Vagina (tissue), 2 donors: ENCODE measurements at regions not wholly inside any gene's neighbourhood (a gene's known extent, or its start where the extent isn't known, plus 50 kb on each side); places are given as distances from the start of the nearest gene placed in this dataset.
A peak's percentile ranks its signal among the peaks of the same experiment; 100 is the strongest.

Experiments used
- DNase-seq, 2 donors: peaks; one replicate each; pipeline ENCODE4 v3.0.0-alpha.2; 2017; ENCODE audit errors: extremely low spot score in 2 of 2
- H3K27ac ChIP-seq: fragments of 200-600 bp; sonication (generic); one replicate; pipeline ENCODE4 v1.5.1; 2019
- H3K27me3 ChIP-seq: fragments of 200-600 bp; sonication (generic); one replicate; pipeline ENCODE4 v1.5.1; 2019
- H3K36me3 ChIP-seq, 2 donors: fragments of 200-600 bp; sonication (generic); one replicate each; pipeline ENCODE4 v1.5.1; 2017 to 2019
- H3K4me1 ChIP-seq: fragments of 200-600 bp; sonication (generic); one replicate; pipeline ENCODE4 v1.5.1; 2019
- H3K4me3 ChIP-seq, 2 donors: fragments of 200-600 bp; sonication (generic); 1 replicate in 1 of 2; 2 replicates in 1 of 2; pipeline ENCODE4 v1.5.1; 2016 to 2019
- H3K9me3 ChIP-seq: fragments of 200-600 bp; sonication (generic); one replicate; pipeline ENCODE4 v1.5.1; 2019
- CTCF ChIP-seq, 3 experiments: fragments of 450-650 bp in 2 of 3; fragments of 200-600 bp in 1 of 3; sonication (generic) in 1 of 3; IDR thresholded peaks; one replicate each; pipeline ENCODE4 v1.5.1; 2017 to 2019; ENCODE audit warnings: antibody characterized with exemption in 3 of 3, mild to moderate bottlenecking in 2 of 3, moderate library complexity in 2 of 3
- POLR2A ChIP-seq, 2 donors: fragments of 450-650 bp; IDR thresholded peaks; one replicate each; pipeline ENCODE4 v1.6.1; 2017; ENCODE audit warnings: antibody characterized with exemption in 2 of 2, mild to moderate bottlenecking in 2 of 2, moderate library complexity in 2 of 2
- POLR2AphosphoS5 ChIP-seq, 2 donors: sonication (generic); formaldehyde crosslinking; IDR thresholded peaks; one replicate each; pipeline ENCODE4 v1.9.0; 2017; ENCODE audit warnings: antibody characterized with exemption in 2 of 2, mild to moderate bottlenecking in 2 of 2, low read depth in 1 of 2; ENCODE audit not compliant: insufficient read depth in 1 of 2
- intact Hi-C: fragments of 100-400 bp; cut with DNase I; formaldehyde crosslinking; loops from one replicate; pipeline ENCODE4 v1.15.1; 2023

- Histone ChIP-seq H3K4me3 (no peak overlapping the region), H3K27me3 (no peaks in the 10 kb centered on the region), H3K4me1 (peaks cover 7% of the 10 kb centered on the region), H3K9me3 (no peaks in the 10 kb centered on the region), H3K36me3 (no peaks in the 10 kb centered on the region), H3K27ac (no peak overlapping the region)
- TF ChIP-seq CTCF (IDR thresholded peaks at IDR 0.05) (no peak), POLR2AphosphoS5 (IDR thresholded peaks at IDR 0.05; ENCODE audit: insufficient read depth in 1 of 2, low read depth in 1 of 2) (no peak), POLR2A (IDR thresholded peaks at IDR 0.05) (no peak)
- intact Hi-C loops, result no loop called here
- DNase-seq, result no peak
Observed at GRCh38 chr12:62158013-62158412, 102.2 kb upstream of the USP15 start.

GRCh38 chr12:62158461-62159360, 101.5 kb upstream of the USP15 start:
- peaks cover 7% of the 10 kb centered on the region for H3K4me1 ChIP-seq
- H3K27ac ChIP-seq, result peak overlapping the region; percentile 2
- intact Hi-C loops, result no loop called here
- no peaks in the 10 kb centered on the region for H3K36me3 ChIP-seq
- TF ChIP-seq POLR2AphosphoS5 (IDR thresholded peaks at IDR 0.05; ENCODE audit: insufficient read depth in 1 of 2, low read depth in 1 of 2), result no peak
- TF ChIP-seq POLR2A (IDR thresholded peaks at IDR 0.05), result no peak
- no peak for TF ChIP-seq CTCF (IDR thresholded peaks at IDR 0.05)
- no peaks in the 10 kb centered on the region for H3K9me3 ChIP-seq
- no peaks in the 10 kb centered on the region for H3K27me3 ChIP-seq
- no peak overlapping the region for H3K4me3 ChIP-seq
- no peak for DNase-seq

- Histone ChIP-seq H3K27ac (no peak overlapping the region), H3K4me1 (peaks cover 7% of the 10 kb centered on the region), H3K36me3 (no peaks in the 10 kb centered on the region), H3K27me3 (no peaks in the 10 kb centered on the region), H3K4me3 (no peak overlapping the region), H3K9me3 (no peaks in the 10 kb centered on the region)
- intact Hi-C loops, result no loop called here
- TF ChIP-seq POLR2A (IDR thresholded peaks at IDR 0.05), result no peak
- TF ChIP-seq POLR2AphosphoS5 (IDR thresholded peaks at IDR 0.05; ENCODE audit: insufficient read depth in 1 of 2, low read depth in 1 of 2), result no peak
- TF ChIP-seq CTCF (IDR thresholded peaks at IDR 0.05), result no peak
- no peak for DNase-seq
Observed at GRCh38 chr12:62162214-62162613, 98.0 kb upstream of the USP15 start.

- intact Hi-C loops, result no loop called here
- no peaks in the 10 kb centered on the region for H3K36me3 ChIP-seq
- no peaks in the 10 kb centered on the region for H3K9me3 ChIP-seq
- H3K4me1 ChIP-seq, result peaks cover 7% of the 10 kb centered on the region
- DNase-seq, result no peak
- H3K4me3 ChIP-seq, result no peak overlapping the region
- no peak overlapping the region for H3K27ac ChIP-seq
- TF ChIP-seq POLR2A (IDR thresholded peaks at IDR 0.05) (no peak), CTCF (IDR thresholded peaks at IDR 0.05) (no peak), POLR2AphosphoS5 (IDR thresholded peaks at IDR 0.05; ENCODE audit: insufficient read depth in 1 of 2, low read depth in 1 of 2) (no peak)
- no peaks in the 10 kb centered on the region for H3K27me3 ChIP-seq
Observed at GRCh38 chr12:62163368-62163767, 96.8 kb upstream of the USP15 start.

GRCh38 chr12:62164036-62164435, 96.2 kb upstream of the USP15 start:
- H3K36me3 ChIP-seq, result no peaks in the 10 kb centered on the region
- peak overlapping the region; percentile 22 for H3K27ac ChIP-seq
- H3K4me1 ChIP-seq, result peaks cover 7% of the 10 kb centered on the region
- no peak overlapping the region for H3K4me3 ChIP-seq
- TF ChIP-seq POLR2AphosphoS5 (IDR thresholded peaks at IDR 0.05; ENCODE audit: insufficient read depth in 1 of 2, low read depth in 1 of 2) (no peak), POLR2A (IDR thresholded peaks at IDR 0.05) (no peak), CTCF (IDR thresholded peaks at IDR 0.05) (no peak)
- no peak for DNase-seq
- H3K27me3 ChIP-seq, result no peaks in the 10 kb centered on the region
- H3K9me3 ChIP-seq, result no peaks in the 10 kb centered on the region
- intact Hi-C loops, result no loop called here
